DMS153 treated with DMSO at 0.1 percent for 48 hours (cell line): ENCODE measurements at regions not wholly inside any gene's neighbourhood (a gene's known extent, or its start where the extent isn't known, plus 50 kb on each side); places are given as distances from the start of the nearest gene placed in this dataset.

ENCODE experiments used
- DNase-seq: peaks from one replicate; lab custom pipeline; 2025; ENCODE audit not compliant: unreplicated experiment; lab: John Stamatoyannopoulos, UW

- no peak for DNase-seq
Observed at GRCh38 chr10:128723631-128724205, 597.5 kb upstream of the MKI67 start.

GRCh38 chr10:128725531-128725930, 599.3 kb upstream of the MKI67 start:
- DNase-seq = no peak

GRCh38 chr10:128727114-128727513, 600.9 kb upstream of the MKI67 start:
- DNase-seq = no peak

GRCh38 chr10:128729910-128730420, 603.7 kb upstream of the MKI67 start:
- no peak for DNase-seq

GRCh38 chr10:128730922-128731321, 604.7 kb upstream of the MKI67 start:
- DNase-seq = no peak

GRCh38 chr10:128734161-128734560, 607.9 kb upstream of the MKI67 start:
- no peak for DNase-seq

GRCh38 chr10:128734734-128735133, 608.5 kb upstream of the MKI67 start:
- DNase-seq = no peak

GRCh38 chr10:128735996-128736395, 609.8 kb upstream of the MKI67 start:
- DNase-seq = no peak

- DNase-seq = no peak
Observed at GRCh38 chr10:128738386-128738915, 612.2 kb upstream of the MKI67 start.

- no peak for DNase-seq
Observed at GRCh38 chr10:128739930-128740329, 613.7 kb upstream of the MKI67 start.

- DNase-seq = no peak
Observed at GRCh38 chr10:128741180-128741579, 615.0 kb upstream of the MKI67 start.

- DNase-seq = no peak
Observed at GRCh38 chr10:128741680-128742079, 615.5 kb upstream of the MKI67 start.

GRCh38 chr10:128744092-128744491, 617.9 kb upstream of the MKI67 start:
- DNase-seq = no peak

- DNase-seq = no peak
Observed at GRCh38 chr10:128744811-128745305, 618.6 kb upstream of the MKI67 start.

GRCh38 chr10:128747582-128748346, 621.5 kb upstream of the MKI67 start:
- DNase-seq = no peak

- DNase-seq = no peak
Observed at GRCh38 chr10:128751284-128751683, 625.1 kb upstream of the MKI67 start.

GRCh38 chr10:128751851-128752250, 625.6 kb upstream of the MKI67 start:
- DNase-seq = no peak

- DNase-seq = no peak
Observed at GRCh38 chr10:128759174-128759573, 633.0 kb upstream of the MKI67 start.

GRCh38 chr10:128763588-128763987, 637.4 kb upstream of the MKI67 start:
- no peak for DNase-seq

GRCh38 chr10:128764190-128764589, 638.0 kb upstream of the MKI67 start:
- no peak for DNase-seq

GRCh38 chr10:128766915-128767314, 640.7 kb upstream of the MKI67 start:
- no peak for DNase-seq

GRCh38 chr10:128774979-128775378, 648.8 kb upstream of the MKI67 start:
- no peak for DNase-seq
